ENCODE measurements at regions not wholly inside any gene's neighbourhood (a gene's known extent, or its start where the extent isn't known, plus 50 kb on each side); places are given as distances from the start of the nearest gene placed in this dataset.
"Not testable (repeated sequence)": the region's sequence is repeated elsewhere in the genome, so short reads cannot be mapped to it uniquely, and the experiment has no call there.

DNA sequence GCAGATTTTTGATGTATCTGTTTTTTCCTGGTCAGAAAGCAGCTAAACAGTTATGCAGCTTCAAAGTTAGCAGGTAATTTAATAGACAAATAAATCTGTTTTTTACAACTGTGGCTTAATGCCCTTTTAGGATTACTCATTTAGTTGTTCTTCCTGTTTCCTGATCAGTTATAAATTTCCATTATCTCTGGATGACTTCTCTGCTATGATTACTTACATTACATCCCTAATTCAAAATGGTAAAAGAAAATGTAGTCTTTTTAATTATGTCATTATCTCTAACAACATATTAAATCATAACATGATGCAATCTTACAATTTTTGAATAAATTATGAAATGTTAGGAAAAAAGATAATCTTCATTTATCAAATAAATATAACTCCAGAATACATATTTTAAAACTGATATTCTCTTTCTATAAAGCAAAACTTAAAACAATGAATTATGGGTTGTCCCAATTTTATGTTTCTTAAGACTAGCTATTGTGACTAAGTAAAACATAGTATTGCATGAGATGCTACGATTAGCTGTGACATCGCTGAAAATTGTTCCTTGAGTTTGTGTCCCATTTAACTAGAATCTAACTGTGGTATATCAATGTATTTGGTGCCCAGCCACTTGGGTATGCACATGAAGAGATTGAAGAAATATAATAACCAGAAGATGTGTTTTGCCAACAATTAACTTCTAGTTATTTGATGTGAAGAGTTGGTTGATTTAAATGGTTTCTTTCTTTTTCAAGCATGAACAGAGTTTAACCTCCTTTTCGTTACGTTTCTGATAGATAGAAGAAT, 605.3 kb upstream of the SPRY2 start:
- ATAC-seq: no peak

GRCh38 chr13:80945328-80945727, 604.4 kb upstream of the SPRY2 start:
- DNase-seq (no peak), ATAC-seq (no peak)

More for the DNA sequence above, 605.3 kb upstream of the SPRY2 start:
- no peak for DNase-seq

- ATAC-seq (no peak), DNase-seq (no peak)
These were observed 598.7 kb upstream of the SPRY2 start for GRCh38 chr13:80939581-80939980.

DNA sequence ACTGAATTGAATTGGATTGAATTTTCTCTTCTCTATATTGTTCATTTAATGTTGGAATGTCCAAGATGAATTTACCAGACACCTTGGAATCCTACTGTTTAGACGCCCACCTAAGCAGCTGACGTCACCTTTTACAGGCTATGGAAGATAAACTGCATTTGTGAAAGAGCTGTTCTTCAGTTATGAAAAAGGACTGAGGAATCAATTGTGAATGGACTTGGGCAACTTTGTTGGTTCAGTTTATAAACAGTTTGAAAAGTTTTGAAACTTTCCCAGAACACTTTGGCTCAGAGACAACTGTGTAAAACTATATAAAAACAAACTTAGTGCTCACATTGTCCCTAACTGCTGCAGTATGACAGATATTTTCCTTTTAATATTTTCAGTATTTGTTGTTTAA, 590.8 kb upstream of the SPRY2 start:
- ATAC-seq (no peak), DNase-seq (no peak)

DNA sequence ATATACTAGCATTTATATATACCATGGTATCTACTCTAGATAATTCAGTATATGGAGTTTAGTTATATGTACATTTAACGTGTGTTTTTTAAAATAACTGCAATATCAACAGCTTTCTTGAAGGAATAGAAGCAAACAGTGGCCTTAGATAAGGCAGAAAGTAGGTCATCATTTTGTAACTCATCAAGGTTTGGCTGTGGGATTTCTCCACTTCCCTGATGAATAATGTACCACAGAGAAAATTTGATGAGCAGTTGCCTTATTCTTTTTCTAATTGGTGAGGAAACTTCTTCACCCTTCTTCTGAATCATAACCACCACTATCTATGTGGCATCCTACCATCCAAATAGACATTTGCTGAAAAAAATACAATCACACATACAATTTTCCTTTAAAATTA, 590.2 kb upstream of the SPRY2 start:
- ATAC-seq (no peak), DNase-seq (no peak)

- DNase-seq (no peak), ATAC-seq (no peak)
These were observed 587.3 kb upstream of the SPRY2 start for GRCh38 chr13:80928241-80928640.

GRCh38 chr13:80926024-80926423, 585.1 kb upstream of the SPRY2 start:
- not testable (repeated sequence) for DNase-seq, ATAC-seq

DNA sequence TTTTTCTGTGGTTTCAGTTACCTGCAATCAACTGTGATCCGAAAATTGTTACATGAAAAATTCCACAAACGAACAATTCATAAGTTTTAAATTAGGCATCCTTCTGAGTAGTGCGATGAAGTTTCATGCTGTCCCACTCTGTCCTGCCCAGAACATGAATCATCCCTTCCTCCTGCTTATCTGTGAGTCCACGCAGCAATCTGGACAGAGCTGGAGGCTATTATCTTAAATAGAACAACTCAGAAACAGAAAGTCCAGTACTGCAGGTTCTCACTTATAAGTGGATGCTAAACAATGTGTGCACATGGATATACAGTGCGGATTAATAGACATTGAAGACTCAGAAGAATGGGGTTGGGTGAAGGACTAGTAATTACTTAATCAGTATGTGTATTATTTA, 583.7 kb upstream of the SPRY2 start:
- DNase-seq (no peak), ATAC-seq (no peak)

DNA sequence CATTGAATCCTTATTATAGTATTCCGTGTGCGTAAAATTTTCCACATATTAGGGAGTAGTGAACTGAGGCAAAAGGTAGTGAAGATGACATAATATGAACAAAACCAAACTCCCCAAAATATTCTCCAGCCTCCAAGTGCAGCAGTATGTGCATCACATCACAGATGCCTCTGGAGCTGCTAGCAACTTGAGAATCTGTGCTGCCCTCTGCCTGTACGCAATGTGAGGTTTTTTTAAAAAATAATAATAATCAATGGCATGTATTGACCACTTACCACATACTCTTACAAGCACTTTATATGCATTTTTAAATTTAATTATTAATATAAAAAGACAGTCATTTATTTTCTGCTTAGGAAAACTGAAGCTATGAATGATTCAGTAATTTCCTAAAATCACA, 583.0 kb upstream of the SPRY2 start:
- ATAC-seq: no peak
- DNase-seq: no peak

- ATAC-seq: no peak
These were observed 581.0 kb upstream of the SPRY2 start for GRCh38 chr13:80921971-80922370.

GRCh38 chr13:80921541-80921940, 580.6 kb upstream of the SPRY2 start:
- DNase-seq (no peak), ATAC-seq (no peak)

More at GRCh38 chr13:80921971-80922370, 581.0 kb upstream of the SPRY2 start:
- no peak for DNase-seq

DNA sequence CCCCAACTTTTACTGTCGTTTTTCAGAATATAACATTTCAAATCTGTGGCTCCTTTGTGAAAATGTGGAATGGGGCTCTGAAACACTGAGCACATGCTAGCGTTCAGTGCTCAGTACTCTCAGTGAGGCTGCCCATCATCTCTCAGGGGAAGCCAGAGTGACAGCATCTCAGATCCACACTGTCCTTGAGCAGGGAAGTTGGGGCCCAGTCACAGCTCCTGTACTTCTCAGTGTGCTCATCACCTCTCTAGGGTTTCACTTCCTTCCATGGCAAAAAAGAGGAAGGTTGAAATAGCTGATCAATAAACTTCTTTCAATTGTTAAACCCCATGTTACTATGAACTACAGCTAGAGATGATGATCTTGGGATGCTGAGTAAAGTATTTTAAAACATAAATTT, 565.9 kb upstream of the SPRY2 start:
- no peak for ATAC-seq
- DNase-seq: no peak

GRCh38 chr13:80904386-80904785, 563.5 kb upstream of the SPRY2 start:
- DNase-seq: no peak
- ATAC-seq: no peak

DNA sequence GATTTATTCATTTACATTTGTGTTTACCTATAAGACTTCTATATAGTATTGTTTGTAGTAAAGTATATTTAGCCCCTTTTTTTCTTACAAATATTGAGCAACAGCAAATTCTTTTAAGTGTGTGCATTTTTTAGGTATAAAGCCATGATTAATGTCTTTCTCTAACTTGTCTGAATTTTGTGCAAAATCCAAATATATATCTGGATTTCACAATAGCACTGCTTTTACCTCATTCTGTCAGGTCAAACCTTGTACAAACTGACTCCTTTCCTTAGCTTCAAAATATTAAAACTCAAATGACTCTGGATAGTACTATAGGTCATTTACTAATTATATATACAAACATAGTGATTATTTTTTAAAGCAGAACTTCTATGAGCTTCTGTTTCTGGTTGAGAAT, 563.0 kb upstream of the SPRY2 start:
- ATAC-seq: no peak

DNA sequence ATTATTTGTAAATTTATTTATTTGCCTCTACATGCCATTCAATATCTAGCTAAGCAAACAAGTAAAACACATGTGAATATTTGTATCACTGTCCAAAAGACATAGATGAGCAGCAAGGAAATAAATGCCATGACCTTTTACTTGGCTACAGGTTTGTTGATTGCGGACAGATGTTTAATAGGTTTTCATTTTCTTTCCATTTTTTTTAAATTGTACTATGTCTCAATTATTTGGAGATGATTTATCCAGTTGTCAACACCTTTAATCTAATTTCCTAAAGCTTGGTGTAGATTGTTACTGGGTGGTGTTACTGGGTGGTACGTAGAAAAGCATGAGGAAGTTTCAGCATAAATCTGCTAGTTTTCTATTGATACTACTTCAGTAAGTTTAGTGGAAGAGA, 560.6 kb upstream of the SPRY2 start:
- ATAC-seq (no peak), DNase-seq (no peak)

More for the DNA sequence above, 563.0 kb upstream of the SPRY2 start:
- DNase-seq: no peak

GRCh38 chr13:80901111-80901510, 560.2 kb upstream of the SPRY2 start:
- no peak for DNase-seq
- no peak for ATAC-seq

GRCh38 chr13:80900561-80900960, 559.6 kb upstream of the SPRY2 start:
- no peak for ATAC-seq
- no peak for DNase-seq

- not testable (repeated sequence) for ATAC-seq, DNase-seq
These were observed 556.7 kb upstream of the SPRY2 start for GRCh38 chr13:80897641-80898040.

- ATAC-seq (no peak), DNase-seq (no peak)
These were observed 554.0 kb upstream of the SPRY2 start for GRCh38 chr13:80894917-80895316.

DNA sequence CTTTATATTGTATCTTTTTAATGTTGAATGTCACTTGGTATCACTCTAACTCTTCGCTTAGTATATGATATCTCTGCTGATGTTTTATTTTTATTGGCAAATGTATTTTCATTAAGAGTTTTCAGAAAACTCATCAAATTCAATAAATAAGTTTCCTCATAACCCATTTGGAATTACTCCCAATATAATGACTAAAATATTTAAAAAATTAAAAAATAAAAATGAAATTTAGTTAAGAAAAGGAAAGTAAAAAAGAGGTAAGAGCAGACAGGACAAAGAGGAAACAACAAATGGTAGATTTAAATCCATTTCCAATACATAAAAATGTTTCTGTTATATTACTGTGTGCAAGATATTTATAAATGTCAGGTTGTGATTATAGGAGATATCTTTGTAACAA, 548.9 kb upstream of the SPRY2 start:
- DNase-seq (no peak), ATAC-seq (no peak)

DNA sequence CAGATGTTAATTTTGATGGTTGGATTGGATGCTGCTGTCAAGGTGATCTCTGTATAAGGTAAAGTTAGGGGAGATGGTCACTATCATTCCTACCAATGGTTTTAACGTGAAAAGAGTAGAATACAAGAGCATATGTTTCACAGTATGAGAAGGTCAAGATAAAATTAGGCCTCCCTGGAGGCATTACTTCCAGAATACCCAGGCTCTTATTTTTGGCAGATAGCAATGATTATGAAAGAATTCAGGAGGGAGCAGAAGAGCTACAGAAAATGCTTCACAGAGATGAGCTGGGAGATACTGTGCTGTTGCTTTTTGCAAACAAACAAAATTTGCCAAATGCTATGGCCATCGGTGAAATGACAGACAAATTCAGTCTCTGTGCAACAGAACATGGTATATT, 547.5 kb upstream of the SPRY2 start:
- DNase-seq: no peak
- no peak for ATAC-seq

- no peak for DNase-seq
- ATAC-seq: no peak
These were observed 543.3 kb upstream of the SPRY2 start for GRCh38 chr13:80884056-80884785.

DNA sequence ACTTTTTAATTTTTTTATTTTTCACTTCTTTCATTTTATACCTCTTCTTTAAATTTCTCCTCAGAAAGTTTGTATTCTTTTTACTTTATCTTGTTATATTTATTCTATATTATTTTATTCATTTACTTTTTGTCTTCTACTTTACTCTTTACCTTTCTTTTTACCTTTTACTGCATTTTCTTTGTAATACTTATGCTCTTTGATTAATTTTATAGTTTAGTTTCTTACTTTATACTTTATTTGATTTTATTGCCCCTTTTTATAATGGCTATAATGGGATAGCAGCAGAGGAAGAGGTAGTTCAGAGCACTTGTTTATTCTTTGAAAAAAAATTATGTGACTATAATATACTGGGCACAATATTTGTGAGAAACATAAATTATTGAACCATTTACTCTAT, 542.6 kb upstream of the SPRY2 start:
- no peak for DNase-seq
- ATAC-seq: no peak
